HEK293 (cell line): ENCODE measurements at regions not wholly inside any gene's neighbourhood (a gene's known extent, or its start where the extent isn't known, plus 50 kb on each side); places are given as distances from the start of the nearest gene placed in this dataset.

Experiments
- CTCF ChIA-PET: fragments of 350-600 bp; formaldehyde crosslinking; extraction: SDS; loops from one replicate; lab custom pipeline; 2021; ENCODE audit warnings: antibody characterized with exemption; lab: Yijun Ruan, JAX
- POLR2A ChIA-PET: fragments of 300-600 bp; formaldehyde crosslinking; extraction: SDS; loops from one replicate; lab custom pipeline; 2020; ENCODE audit warnings: antibody characterized with exemption, inconsistent platforms; lab: Yijun Ruan, JAX
- H3K27ac ChIP-seq: fragments of 200-500 bp; sonication (Bioruptor generic); 2 replicates; pipeline ENCODE4 v1.5.1; 2014; ENCODE audit warnings: low read depth, low read length, control low read depth, inconsistent platforms; ENCODE audit errors: extremely low read depth
- H3K36me3 ChIP-seq, 2 experiments: fragments of 200-500 bp in 1 of 2; sonication (Bioruptor generic) in 1 of 2; 1 replicate in 1 of 2; 2 replicates in 1 of 2; pipeline ENCODE4 v1.5.1; 2014 to 2017; ENCODE audit warnings: inconsistent platforms in 2 of 2, low read length in 2 of 2; ENCODE audit not compliant: control insufficient read depth in 2 of 2, insufficient read depth in 1 of 2
- H3K4me1 ChIP-seq: fragments of 200-500 bp; sonication (Bioruptor generic); 2 replicates; pipeline ENCODE4 v1.5.1; 2014; ENCODE audit warnings: mild to moderate bottlenecking, low read length, inconsistent platforms; ENCODE audit not compliant: control insufficient read depth, insufficient read depth
- H3K4me3 ChIP-seq: 2 replicates; pipeline ENCODE4 v1.5.1; 2011; ENCODE audit warnings: low read depth, mild to moderate bottlenecking, control low read depth, low read length, moderate library complexity
- H3K9me3 ChIP-seq: fragments of 200-500 bp; sonication (Bioruptor generic); 2 replicates; pipeline ENCODE4 v1.5.1; 2014; ENCODE audit warnings: low read depth, low read length, inconsistent platforms; ENCODE audit not compliant: control insufficient read depth, insufficient read depth
- GLIS1 ChIP-seq: fragments of 450-650 bp; formaldehyde crosslinking; IDR thresholded peaks from 2 replicates; pipeline ENCODE4 v1.5.1; 2016; ENCODE audit warnings: missing biosample characterization, missing genetic modification characterization
- GLIS2 ChIP-seq: fragments of 450-650 bp; formaldehyde crosslinking; IDR thresholded peaks from 2 replicates; pipeline ENCODE4 v1.5.1; 2016; ENCODE audit warnings: missing biosample characterization, missing genetic modification characterization
- PRDM6 ChIP-seq: fragments of 450-650 bp; formaldehyde crosslinking; IDR thresholded peaks from 2 replicates; pipeline ENCODE4 v1.5.1; 2017; ENCODE audit warnings: missing biosample characterization, missing genetic modification characterization
- SETDB1 ChIP-seq: IDR thresholded peaks from one replicate; pipeline ENCODE4 v1.6.1; 2017; ENCODE audit warnings: mild to moderate bottlenecking, low read length, moderate library complexity, mixed read lengths; ENCODE audit not compliant: insufficient read length
- ZBTB11 ChIP-seq: fragments of 450-650 bp; formaldehyde crosslinking; conservative IDR thresholded peaks from 2 replicates; pipeline ENCODE4 v1.5.1; 2016; ENCODE audit warnings: low read depth, missing biosample characterization, missing genetic modification characterization
- ZNF16 ChIP-seq: fragments of 450-650 bp; formaldehyde crosslinking; IDR thresholded peaks from 2 replicates; pipeline ENCODE4 v1.5.1; 2016; ENCODE audit warnings: low read depth, missing biosample characterization, missing genetic modification characterization
- ZNF175 ChIP-seq: fragments of 450-650 bp; formaldehyde crosslinking; IDR thresholded peaks from 2 replicates; pipeline ENCODE4 v1.5.1; 2016; ENCODE audit warnings: missing biosample characterization, missing genetic modification characterization
- ZNF211 ChIP-seq: fragments of 450-650 bp; formaldehyde crosslinking; IDR thresholded peaks from 2 replicates; pipeline ENCODE4 v1.5.1; 2016; ENCODE audit warnings: low read depth, missing biosample characterization, missing genetic modification characterization
- ZNF362 ChIP-seq: fragments of 450-650 bp; formaldehyde crosslinking; IDR thresholded peaks from 2 replicates; pipeline ENCODE4 v1.5.1; 2016; ENCODE audit warnings: missing biosample characterization, missing genetic modification characterization
- ZNF423 ChIP-seq: fragments of 450-650 bp; formaldehyde crosslinking; IDR thresholded peaks from 2 replicates; pipeline ENCODE4 v1.5.1; 2016; ENCODE audit warnings: missing biosample characterization, missing genetic modification characterization
- ZNF561 ChIP-seq: fragments of 450-650 bp; IDR thresholded peaks from 2 replicates; pipeline ENCODE4 v1.5.1; 2018; ENCODE audit warnings: missing biosample characterization, missing genetic modification characterization, borderline replicate concordance
- ZNF626 ChIP-seq: fragments of 450-650 bp; sonication (Bioruptor Pico); formaldehyde crosslinking; IDR thresholded peaks from 2 replicates; pipeline ENCODE4 v1.5.1; 2018; ENCODE audit warnings: missing biosample characterization, missing genetic modification characterization, inconsistent platforms
- ZNF701 ChIP-seq: fragments of 450-650 bp; formaldehyde crosslinking; IDR thresholded peaks from 2 replicates; pipeline ENCODE4 v1.5.1; 2016; ENCODE audit warnings: missing biosample characterization, missing genetic modification characterization
- ZNF704 ChIP-seq: fragments of 450-650 bp; formaldehyde crosslinking; IDR thresholded peaks from 2 replicates; pipeline ENCODE4 v1.5.1; 2016; ENCODE audit warnings: missing biosample characterization, missing genetic modification characterization
- ZNF707 ChIP-seq: fragments of 450-650 bp; formaldehyde crosslinking; IDR thresholded peaks from 2 replicates; pipeline ENCODE4 v1.5.1; 2016; ENCODE audit warnings: missing biosample characterization, missing genetic modification characterization
- ZSCAN30 ChIP-seq: fragments of 450-650 bp; IDR thresholded peaks from 2 replicates; pipeline ENCODE4 v1.5.1; 2018; ENCODE audit warnings: missing biosample characterization, mild to moderate bottlenecking, missing genetic modification characterization, moderate library complexity

- TF ChIP-seq ZBTB11 (tag by site-specific recombination): no peak
- TF ChIP-seq PRDM6: no peak
- no peak for TF ChIP-seq ZNF423 (tag by site-specific recombination)
- no peak for TF ChIP-seq ZNF626 (tag by site-specific recombination)
Measured at GRCh38 chr1:55624766-55625165, 409.6 kb upstream of the USP24 start (continued).

GRCh38 chr1:55623311-55623710 lies 408.1 kb upstream of the USP24 start:
- TF ChIP-seq ZNF707 (tag by site-specific recombination) (no peak), SETDB1 (peak; percentile 68)
- no peaks in the 10 kb centered on the region for H3K9me3 ChIP-seq
- no peaks in the 10 kb centered on the region for H3K36me3 ChIP-seq
- H3K27ac ChIP-seq: no peak overlapping the region
- ChIA-PET POLR2A (no interaction called here), CTCF (no interaction called here)
- no peak overlapping the region for H3K4me3 ChIP-seq
- no peaks in the 10 kb centered on the region for H3K4me1 ChIP-seq

- H3K4me3 ChIP-seq: no peak overlapping the region
- H3K36me3 ChIP-seq: no peaks in the 10 kb centered on the region
- TF ChIP-seq ZSCAN30: no peak
- TF ChIP-seq ZNF704 (tag by site-specific recombination): no peak
- no peak for TF ChIP-seq ZNF211 (tag by site-specific recombination)
- TF ChIP-seq ZNF175: no peak
- TF ChIP-seq ZNF701 (tag by site-specific recombination): no peak
- no peak for TF ChIP-seq GLIS2 (tag by site-specific recombination)
- no peak for TF ChIP-seq ZNF561 (tag by site-specific recombination)
- no peak for TF ChIP-seq GLIS1 (tag by site-specific recombination)
- TF ChIP-seq ZNF362: no peak
- TF ChIP-seq ZNF16: no peak
- no peaks in the 10 kb centered on the region for H3K9me3 ChIP-seq
- ChIA-PET CTCF (no interaction called here), POLR2A (no interaction called here)
- H3K27ac ChIP-seq: no peak overlapping the region
- H3K4me1 ChIP-seq: no peaks in the 10 kb centered on the region
Measured at GRCh38 chr1:55622074-55622473, 406.9 kb upstream of the USP24 start.
